ENCODE measurements at regions not wholly inside any gene's neighbourhood (a gene's known extent, or its start where the extent isn't known, plus 50 kb on each side); places are given as distances from the start of the nearest gene placed in this dataset.
"Not testable (repeated sequence)": the region's sequence is repeated elsewhere in the genome, so short reads cannot be mapped to it uniquely, and the experiment has no call there.

- no peak for DNase-seq (ENCODE audit: low read depth)
These were observed 145.6 kb upstream of the ABI3BP start for GRCh38 chr3:101138817-101139216.

DNA sequence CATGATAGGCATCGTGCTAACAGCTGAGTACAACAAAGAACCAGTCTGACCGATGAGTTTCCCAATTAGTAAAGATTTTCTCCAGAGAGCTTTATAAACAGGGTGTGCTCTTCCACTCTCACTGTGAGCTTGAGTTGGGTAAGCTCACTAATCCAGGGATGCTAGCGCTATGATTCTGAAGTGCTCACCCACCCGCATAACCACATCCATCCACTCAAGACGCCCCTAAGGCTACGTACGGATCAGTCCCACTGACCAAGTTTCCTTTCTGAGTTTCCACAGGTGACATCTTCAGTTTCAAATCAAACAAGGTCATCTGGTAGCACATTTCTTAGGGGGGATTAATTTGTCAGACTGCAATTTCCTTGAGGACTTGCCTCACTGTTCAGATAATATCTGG is 141.1 kb upstream of the ABI3BP start:
- no peak for DNase-seq (ENCODE audit: low read depth)

DNA sequence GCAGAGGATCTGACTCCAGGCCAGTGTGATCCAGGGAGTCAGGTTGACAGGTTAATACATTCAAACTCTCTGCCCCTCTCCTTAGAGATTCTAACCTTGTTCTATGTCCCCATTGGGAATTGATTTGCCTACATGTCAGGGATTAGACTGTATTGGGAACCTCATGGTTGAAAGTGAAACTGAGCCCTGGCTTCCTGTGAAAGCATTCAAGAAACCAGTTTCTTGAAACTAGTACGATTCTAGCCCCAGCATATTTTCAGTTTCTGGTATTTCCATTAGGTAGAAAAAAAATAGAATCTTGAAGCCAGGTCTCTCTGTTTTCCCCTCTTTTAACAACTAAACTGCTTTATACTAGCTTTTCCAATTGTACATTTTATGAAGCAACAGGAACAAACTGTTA is 140.4 kb upstream of the ABI3BP start:
- DNase-seq (ENCODE audit: low read depth) = no peak

DNA sequence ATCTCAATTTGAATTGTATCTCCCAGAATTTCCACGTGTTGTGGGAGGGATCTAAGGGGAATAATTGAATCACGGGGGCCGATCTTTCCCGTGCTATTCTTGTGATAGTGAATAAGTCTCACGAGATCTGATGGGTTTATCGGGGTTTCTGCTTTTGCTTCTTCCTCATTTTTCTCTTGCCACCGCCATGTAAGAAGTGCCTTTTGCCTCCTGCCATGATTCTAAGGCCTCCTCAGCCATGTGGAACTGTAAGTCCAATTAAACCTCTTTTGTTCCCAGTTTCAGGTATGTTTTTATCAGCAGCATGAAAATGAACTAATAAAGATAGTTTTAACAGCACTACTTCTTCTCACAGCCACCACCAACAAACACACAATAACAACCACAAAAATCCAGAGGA is 140.0 kb upstream of the ABI3BP start:
- DNase-seq (ENCODE audit: low read depth) = not testable (repeated sequence)

DNA sequence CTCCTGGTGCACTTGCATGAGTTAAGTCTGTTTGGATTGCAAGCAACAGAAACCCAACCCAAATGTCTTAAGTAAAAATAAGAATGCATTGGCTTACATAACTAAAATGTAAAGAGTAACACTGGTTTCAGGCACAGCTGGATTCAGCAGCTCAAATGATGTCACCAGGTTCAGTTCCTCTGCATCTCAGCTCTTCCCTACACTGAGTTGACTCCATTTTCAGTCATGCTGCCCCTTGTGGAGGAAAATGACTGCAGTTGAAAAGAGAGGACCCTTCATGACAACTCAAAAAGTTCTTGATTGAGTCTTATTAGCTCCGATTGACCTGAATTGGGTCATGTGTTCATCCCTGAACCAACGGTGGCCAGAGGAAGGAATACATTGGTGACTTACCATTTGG is 138.5 kb upstream of the ABI3BP start:
- no peak for DNase-seq (ENCODE audit: low read depth)

GRCh38 chr3:101128786-101129185 is 135.6 kb upstream of the ABI3BP start:
- DNase-seq (ENCODE audit: low read depth) = no peak

GRCh38 chr3:101128001-101128400 is 134.8 kb upstream of the ABI3BP start:
- no peak for DNase-seq (ENCODE audit: low read depth)

DNA sequence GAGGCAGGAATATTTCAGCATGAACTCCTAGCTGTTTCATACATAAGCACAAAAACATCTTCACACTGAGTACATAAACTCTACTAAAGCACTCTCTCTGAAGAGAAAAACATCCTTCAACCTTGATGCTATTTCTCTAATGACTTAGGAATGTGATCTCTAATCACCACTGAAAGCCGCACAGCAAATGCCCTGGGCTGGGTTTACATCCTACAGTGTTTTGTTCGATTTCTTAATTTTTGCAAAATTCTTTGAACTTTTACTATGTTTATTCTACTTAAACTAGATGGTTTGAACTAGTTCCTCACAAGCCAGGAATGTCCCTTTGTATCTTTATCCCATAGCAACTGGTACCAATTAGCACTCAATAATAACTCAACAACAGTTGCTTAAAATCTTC is 130.9 kb upstream of the ABI3BP start:
- DNase-seq (ENCODE audit: low read depth) = no peak

DNA sequence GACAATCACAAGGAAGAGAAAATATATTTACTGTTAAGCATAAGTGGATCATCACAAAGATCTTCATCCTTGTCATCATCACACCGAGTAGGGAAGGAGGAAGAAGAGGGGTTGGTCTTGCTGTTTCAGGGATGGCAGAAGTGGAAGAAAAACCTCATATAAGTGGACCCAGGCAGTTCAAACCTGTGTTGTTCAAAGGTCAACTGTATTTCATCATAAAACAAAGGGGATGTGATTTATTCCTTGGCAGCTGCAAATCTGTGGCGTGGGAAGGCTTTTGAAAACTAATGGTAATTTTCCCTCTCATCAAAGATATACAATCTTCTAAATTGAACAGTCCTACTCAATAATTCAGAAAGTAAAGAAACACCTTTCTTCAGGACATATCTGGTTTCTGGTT is 129.9 kb upstream of the ABI3BP start:
- DNase-seq (ENCODE audit: low read depth) = no peak

- DNase-seq (ENCODE audit: low read depth) = no peak
These were observed 129.5 kb upstream of the ABI3BP start for GRCh38 chr3:101122681-101123080.

- DNase-seq (ENCODE audit: low read depth) = no peak
These were observed 126.8 kb upstream of the ABI3BP start for GRCh38 chr3:101120039-101120438.

- DNase-seq (ENCODE audit: low read depth) = no peak
These were observed 126.3 kb upstream of the ABI3BP start for GRCh38 chr3:101119535-101119934.

- no peak for DNase-seq (ENCODE audit: low read depth)
These were observed 124.8 kb upstream of the ABI3BP start for GRCh38 chr3:101117980-101118379.

DNA sequence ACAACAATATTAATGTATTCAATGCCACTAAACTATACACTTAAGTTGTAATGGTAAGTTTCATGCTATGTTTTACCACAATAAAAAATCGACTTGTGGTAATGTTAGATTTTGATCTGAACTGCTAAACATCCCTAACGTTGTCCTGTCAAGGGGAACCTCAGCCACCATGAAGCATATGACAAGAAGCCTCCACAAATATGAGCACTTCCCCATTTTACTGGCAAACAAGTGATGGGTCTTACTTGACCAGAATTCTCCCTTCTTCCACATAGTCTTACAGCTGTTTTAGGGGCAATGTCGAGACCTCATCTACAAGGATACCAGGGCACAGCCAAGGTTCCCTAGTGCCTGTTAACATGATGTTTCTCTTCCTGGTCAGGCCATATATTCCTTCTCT is 124.2 kb upstream of the ABI3BP start:
- no peak for DNase-seq (ENCODE audit: low read depth)

DNA sequence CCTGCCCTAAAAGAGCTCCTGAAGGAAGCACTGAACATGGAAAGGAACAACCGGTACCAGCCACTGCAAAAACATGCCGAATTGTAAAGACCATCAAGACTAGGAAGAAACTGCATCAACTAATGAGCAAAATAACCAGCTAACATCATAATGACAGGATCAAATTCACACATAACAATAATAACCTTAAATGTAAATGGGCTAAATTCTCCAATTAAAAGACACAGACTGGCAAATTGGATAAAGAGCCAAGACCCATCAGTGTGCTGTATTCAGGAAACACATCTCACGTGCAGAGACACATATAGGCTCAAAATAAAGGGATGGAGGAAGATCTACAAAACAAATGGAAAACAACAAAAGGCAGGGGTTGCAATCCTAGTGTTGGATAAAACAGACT is 117.1 kb upstream of the ABI3BP start:
- not testable (repeated sequence) for DNase-seq (ENCODE audit: low read depth)

DNA sequence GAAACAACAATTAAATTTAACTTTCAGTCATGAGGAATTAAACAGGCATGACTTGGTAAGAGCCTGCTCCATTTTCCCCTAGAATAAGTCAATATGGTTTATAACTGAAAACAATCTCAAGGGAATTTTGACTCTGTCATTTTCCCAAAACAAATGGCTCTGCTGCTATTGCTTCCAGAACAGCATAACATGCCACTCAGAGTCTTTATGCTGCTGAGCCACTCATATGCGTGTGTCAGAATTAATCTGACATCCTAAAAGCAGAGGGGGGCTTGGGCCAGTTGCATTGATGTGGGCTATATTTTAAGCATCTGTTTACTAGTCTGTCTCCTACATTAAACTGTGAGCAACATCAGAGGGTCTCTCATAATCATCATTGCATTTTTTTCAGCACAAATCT is 111.1 kb upstream of the ABI3BP start:
- no peak for DNase-seq (ENCODE audit: low read depth)

DNA sequence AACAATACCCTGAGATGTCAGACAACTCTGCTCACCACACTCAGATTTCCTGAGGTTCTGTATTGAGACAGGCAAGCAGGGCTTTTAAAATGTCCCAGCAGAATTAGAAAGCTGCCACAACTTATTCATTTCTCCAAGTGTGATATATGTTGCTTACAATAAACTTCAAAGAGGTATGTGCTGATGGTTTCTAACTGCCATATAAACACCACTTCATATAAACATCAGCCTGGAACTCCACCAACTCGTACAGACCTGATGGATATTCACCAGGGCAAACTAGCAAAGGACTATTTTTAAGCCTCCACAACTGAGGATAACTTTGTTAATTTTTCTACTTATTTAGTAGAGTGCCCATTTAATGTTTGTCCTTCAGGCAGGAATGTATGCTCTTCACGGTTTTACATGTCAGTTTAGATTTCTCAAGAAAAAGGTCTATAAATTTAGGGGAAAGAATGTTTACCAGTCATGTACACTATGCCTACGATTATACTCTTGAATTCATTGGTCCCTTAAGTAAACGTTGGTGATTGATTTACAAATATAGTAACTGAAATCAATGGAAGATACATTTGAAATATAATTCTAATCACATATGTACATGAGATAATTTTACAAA is 109.6 kb upstream of the ABI3BP start:
- DNase-seq (ENCODE audit: low read depth) = no peak

- DNase-seq (ENCODE audit: low read depth) = no peak
These were observed 107.3 kb upstream of the ABI3BP start for GRCh38 chr3:101100361-101101009.

DNA sequence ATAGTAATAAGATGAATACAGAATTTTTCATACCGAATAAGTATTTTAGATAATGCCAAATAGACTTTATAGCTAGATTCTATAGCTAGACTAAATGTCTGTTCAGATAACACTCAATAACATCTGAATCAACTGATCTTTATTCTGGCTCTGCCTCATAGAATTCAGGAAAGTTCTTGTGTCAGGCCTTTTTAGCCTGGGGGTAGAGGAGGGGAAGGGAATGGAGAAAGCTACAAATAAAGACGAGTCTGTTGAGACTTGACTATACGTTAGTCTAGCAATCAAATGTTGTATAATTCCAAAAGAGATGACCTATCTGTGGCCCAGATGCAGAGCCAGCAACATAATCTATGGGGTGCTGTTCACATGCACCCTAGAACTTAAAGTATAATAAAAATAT is 106.6 kb upstream of the ABI3BP start:
- no peak for DNase-seq (ENCODE audit: low read depth)

DNA sequence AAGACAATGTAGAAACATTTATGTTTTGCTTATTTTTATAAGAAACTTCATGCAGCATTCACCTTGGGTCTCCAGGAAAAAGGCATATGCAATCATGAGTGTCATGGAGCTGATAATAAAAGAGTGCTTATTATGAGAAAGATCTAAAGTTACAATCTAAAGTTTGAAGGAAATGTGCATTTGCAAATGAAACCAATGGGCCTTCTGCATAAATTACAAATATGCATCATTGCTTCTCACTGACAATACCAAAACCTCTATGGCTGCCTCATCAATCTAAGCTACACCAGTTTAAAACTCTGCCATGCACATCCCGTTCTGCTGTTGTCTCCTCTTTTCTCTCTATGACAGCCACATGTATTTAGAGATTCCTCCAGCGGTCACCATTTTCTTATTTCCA is 103.2 kb upstream of the ABI3BP start:
- DNase-seq (ENCODE audit: low read depth) = no peak

DNA sequence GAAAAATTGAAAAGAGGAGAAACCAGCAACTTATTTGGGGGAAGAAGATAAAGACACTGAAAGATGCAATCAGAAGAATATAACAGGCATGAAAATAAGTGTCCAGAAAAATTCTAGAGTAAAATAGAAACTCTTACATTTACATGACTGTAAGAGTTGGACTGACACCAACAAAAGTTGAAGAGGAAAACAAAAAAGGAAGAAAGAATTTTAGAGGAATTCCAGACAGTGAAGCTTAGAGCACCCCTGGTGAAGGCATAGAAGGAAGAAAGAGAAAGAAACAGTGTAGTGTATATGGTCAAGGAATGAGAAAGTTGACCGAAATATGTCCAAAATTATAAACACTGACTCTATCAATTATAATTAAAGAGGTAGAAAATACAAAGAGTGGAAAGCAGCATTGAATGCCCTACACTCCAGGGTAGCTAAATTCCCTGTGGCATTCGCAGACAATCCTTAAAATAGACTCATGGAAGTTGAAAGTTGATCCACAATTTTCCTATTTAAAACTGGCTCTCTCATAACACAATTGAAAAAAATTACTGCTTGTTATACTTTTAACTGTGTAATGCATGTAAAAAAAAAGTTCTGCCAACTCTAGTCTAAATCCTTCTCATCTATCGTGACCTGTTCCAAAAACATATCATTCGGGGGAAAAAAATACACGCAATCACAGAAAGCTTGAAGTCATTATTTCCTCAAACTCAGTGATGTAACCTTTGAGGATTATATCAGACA is 102.6 kb upstream of the ABI3BP start:
- DNase-seq (ENCODE audit: low read depth) = no peak

GRCh38 chr3:101091489-101091888 is 98.3 kb upstream of the ABI3BP start:
- no peak for DNase-seq (ENCODE audit: low read depth)

DNA sequence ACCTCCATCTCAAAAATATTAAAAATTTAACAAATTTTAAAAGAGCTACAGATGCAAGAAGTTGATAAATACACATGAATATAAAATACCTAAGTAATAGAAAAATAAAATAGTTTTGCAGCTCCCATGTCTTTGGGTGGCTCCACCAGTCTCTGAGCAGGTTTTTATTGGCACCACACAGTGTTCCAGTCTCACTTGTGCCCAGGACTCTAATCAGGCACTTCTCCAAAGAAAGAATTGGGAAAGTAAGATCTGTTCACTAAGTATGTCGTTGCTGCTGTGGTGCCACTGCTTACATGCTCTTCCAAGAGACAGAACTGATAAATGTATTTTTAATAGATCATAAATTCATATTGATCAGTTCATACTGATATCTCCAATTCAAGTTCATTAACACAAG is 92.5 kb upstream of the ABI3BP start:
- no peak for DNase-seq (ENCODE audit: low read depth)

- DNase-seq (ENCODE audit: low read depth) = no peak
These were observed 91.2 kb upstream of the ABI3BP start for GRCh38 chr3:101084404-101084803.
